DOHH2 (cell line): ENCODE measurements at regions not wholly inside any gene's neighbourhood (a gene's known extent, or its start where the extent isn't known, plus 50 kb on each side); places are given as distances from the start of the nearest gene placed in this dataset.

Experiments
- H3F3A ChIP-seq: fragments of 200-600 bp; sonication (generic), shearing (Covaris generic); 2 replicates; pipeline ENCODE4 v1.6.0; 2016; ENCODE audit warnings: antibody characterized with exemption, mild to moderate bottlenecking; ENCODE audit not compliant: control insufficient read depth, insufficient read depth
- H3K27ac ChIP-seq: fragments of 200-600 bp; sonication (generic); 2 replicates; pipeline ENCODE4 v1.5.1; 2014; ENCODE audit warnings: low read depth, mild to moderate bottlenecking, low read length, moderate library complexity
- H3K27me3 ChIP-seq: fragments of 200-600 bp; sonication (generic); 2 replicates; pipeline ENCODE4 v1.6.1; 2014; ENCODE audit warnings: mild to moderate bottlenecking, low read length, mixed read lengths; ENCODE audit not compliant: control insufficient read depth
- H3K36me3 ChIP-seq: fragments of 200-600 bp; sonication (generic); 2 replicates; pipeline ENCODE4 v1.6.1; 2014; ENCODE audit warnings: mild to moderate bottlenecking, low read length, moderate library complexity, mixed read lengths; ENCODE audit not compliant: control insufficient read depth
- H3K4me1 ChIP-seq: fragments of 200-600 bp; sonication (generic); 2 replicates; pipeline ENCODE4 v1.6.1; 2014; ENCODE audit warnings: mild to moderate bottlenecking, low read length, mixed read lengths; ENCODE audit not compliant: control insufficient read depth
- H3K4me2 ChIP-seq: fragments of 200-600 bp; sonication (generic); 2 replicates; pipeline ENCODE4 v1.6.0; 2014; ENCODE audit warnings: mild to moderate bottlenecking, low read length, moderate library complexity
- H3K4me3 ChIP-seq: fragments of 200-600 bp; sonication (generic); 2 replicates; pipeline ENCODE4 v1.5.1; 2014; ENCODE audit warnings: mild to moderate bottlenecking, low read length, mixed read lengths
- H3K79me2 ChIP-seq: fragments of 200-600 bp; sonication (generic); 2 replicates; pipeline ENCODE4 v1.6.1; 2014; ENCODE audit warnings: mild to moderate bottlenecking, low read length, mixed read lengths; ENCODE audit not compliant: control insufficient read depth
- H3K9me2 ChIP-seq: fragments of 200-600 bp; sonication (generic); replicated peaks from 2 replicates; pipeline ENCODE4 v1.6.1; 2014; ENCODE audit warnings: mild to moderate bottlenecking, low read length, mixed read lengths; ENCODE audit not compliant: control insufficient read depth
- H3K9me3 ChIP-seq: fragments of 200-600 bp; sonication (generic); 2 replicates; pipeline ENCODE4 v1.6.1; 2014; ENCODE audit warnings: antibody characterized with exemption, low read length, mixed read lengths; ENCODE audit not compliant: control insufficient read depth, insufficient read depth
- H4K20me1 ChIP-seq: fragments of 200-600 bp; sonication (generic); 2 replicates; pipeline ENCODE4 v1.6.0; 2014; ENCODE audit warnings: low read depth, mild to moderate bottlenecking, antibody characterized with exemption, low read length, moderate library complexity; ENCODE audit not compliant: control insufficient read depth, insufficient read depth
- EZH2phosphoT487 ChIP-seq: fragments of 200-600 bp; sonication (generic); IDR thresholded peaks from 2 replicates; pipeline ENCODE4 v1.6.1; 2017; ENCODE audit warnings: borderline replicate concordance, mild to moderate bottlenecking, antibody characterized with exemption, low read length, moderate library complexity, mixed read lengths
- TF ChIP-seq, protein P1 (sequence below): fragments of 200-600 bp; sonication (generic); IDR thresholded peaks from one replicate; pipeline ENCODE4 v1.5.1; 2014; ENCODE audit warnings: antibody characterized with exemption, mild to moderate bottlenecking, low read depth, low read length; ENCODE audit not compliant: poor library complexity, severe bottlenecking

DNA sequence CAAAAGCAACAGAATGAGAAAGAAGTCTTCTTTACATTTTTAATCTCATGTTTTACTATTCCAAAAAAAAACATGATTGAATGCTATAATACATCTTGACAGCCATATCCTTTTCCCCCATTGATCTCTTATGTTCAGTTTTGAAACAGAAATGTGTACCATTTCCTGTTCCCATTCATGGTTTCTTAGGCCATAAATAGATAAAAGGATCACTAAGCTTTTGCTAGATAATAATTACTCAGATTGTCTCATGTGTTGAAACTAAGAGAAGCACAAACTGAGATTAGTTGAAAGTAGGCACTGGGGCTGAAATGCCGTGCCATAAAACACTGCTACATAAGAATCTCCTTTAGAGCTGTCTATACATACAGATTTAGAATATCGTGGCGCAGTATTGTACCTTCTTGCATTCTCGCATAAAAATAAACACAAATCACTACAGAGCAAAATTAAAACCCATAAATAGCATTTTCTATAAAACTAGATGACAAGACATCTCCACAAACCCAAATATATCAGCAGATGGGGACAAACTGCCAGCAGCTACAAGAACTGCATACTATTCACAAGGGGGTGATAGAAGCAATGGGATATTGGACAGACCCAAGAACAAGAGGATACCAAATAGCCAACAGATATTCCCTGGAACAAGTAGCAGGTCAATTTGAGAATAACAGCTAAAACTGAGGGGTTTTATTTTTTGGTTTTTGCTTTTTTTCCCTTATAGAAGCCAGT lies 405.3 kb upstream of the PRMT6 start:
- Histone ChIP-seq H3K4me1 (no peaks in the 10 kb centered on the region), H3K27me3 (no peaks in the 10 kb centered on the region), H3K4me2 (no peak overlapping the region), H3K27ac (no peak overlapping the region), H3K4me3 (no peak overlapping the region), H3K36me3 (no peaks in the 10 kb centered on the region), H3K9me3 (no peaks in the 10 kb centered on the region), H4K20me1 (no peaks in the 10 kb centered on the region), H3F3A (no peaks in the 10 kb centered on the region), H3K79me2 (no peaks in the 10 kb centered on the region), H3K9me2 (no peaks in the 10 kb centered on the region)
- no peak for TF ChIP-seq EZH2phosphoT487
- TF ChIP-seq, protein P1, sequence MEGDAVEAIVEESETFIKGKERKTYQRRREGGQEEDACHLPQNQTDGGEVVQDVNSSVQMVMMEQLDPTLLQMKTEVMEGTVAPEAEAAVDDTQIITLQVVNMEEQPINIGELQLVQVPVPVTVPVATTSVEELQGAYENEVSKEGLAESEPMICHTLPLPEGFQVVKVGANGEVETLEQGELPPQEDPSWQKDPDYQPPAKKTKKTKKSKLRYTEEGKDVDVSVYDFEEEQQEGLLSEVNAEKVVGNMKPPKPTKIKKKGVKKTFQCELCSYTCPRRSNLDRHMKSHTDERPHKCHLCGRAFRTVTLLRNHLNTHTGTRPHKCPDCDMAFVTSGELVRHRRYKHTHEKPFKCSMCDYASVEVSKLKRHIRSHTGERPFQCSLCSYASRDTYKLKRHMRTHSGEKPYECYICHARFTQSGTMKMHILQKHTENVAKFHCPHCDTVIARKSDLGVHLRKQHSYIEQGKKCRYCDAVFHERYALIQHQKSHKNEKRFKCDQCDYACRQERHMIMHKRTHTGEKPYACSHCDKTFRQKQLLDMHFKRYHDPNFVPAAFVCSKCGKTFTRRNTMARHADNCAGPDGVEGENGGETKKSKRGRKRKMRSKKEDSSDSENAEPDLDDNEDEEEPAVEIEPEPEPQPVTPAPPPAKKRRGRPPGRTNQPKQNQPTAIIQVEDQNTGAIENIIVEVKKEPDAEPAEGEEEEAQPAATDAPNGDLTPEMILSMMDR: no peak

DNA sequence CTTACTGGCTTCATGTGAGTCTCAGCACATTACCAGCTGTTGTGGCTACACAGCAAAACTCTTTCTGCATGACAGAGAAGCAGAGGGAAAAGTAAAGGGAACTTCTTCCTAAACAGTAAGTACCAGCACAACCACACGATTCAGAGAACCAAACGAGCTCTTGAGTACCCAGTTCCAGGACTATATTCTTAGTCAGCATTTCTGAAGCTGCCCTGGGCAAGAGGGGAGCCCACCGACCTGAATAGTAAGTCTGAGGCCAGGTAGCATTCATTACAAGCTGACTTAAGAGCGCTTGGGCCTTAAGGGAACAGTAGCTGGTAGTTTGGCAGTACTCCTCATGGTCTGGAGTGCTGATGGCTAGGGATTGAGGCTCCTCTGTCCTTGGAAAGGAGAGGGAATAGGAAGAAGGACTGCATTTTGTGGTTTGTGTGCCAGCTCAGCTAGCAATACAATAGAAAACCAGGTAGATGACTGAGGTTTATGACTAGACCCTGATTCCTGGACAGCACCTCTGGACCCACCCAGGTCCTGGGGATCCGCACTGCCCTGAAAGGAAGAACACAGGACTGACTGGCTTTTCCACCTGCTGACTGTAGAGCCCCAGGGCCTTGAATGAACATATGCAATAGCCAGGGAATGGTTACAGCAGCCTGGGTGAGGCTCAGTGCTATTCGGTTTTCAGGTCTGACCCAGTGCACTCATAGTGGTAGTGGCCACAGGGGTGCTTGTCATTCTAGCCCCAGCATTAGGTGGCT lies 396.8 kb upstream of the PRMT6 start:
- no peaks in the 10 kb centered on the region for H4K20me1 ChIP-seq
- H3K4me2 ChIP-seq: no peak overlapping the region
- H3K27ac ChIP-seq: no peak overlapping the region
- no peaks in the 10 kb centered on the region for H3F3A ChIP-seq
- no peak overlapping the region for H3K4me3 ChIP-seq
- H3K4me1 ChIP-seq: no peaks in the 10 kb centered on the region
- TF ChIP-seq, protein P1: no peak
- TF ChIP-seq EZH2phosphoT487: no peak
- no peaks in the 10 kb centered on the region for H3K79me2 ChIP-seq
- H3K9me3 ChIP-seq: peaks cover 4% of the 10 kb centered on the region; the same call in 1 of the 2 replicates
- no peaks in the 10 kb centered on the region for H3K27me3 ChIP-seq
- no peaks in the 10 kb centered on the region for H3K9me2 ChIP-seq
- no peaks in the 10 kb centered on the region for H3K36me3 ChIP-seq

DNA sequence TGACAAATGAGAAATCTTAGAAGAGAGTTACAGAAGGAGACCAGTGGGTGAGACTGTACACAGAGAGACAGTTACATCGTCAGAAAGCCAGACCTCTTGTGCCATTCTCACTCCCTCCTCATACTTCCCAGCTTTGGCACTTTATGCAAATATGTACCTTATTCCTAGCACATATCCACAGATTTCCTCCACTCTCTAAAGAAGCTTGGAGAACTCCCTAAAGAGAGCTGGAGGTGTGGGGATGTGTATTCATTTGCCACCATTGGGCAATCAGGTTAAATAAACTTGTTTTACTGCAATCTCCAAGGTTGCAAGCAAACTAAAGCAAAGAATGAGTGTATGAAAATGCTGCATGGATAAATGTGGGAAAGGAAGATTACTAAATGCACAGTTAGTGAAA lies 380.9 kb upstream of the PRMT6 start:
- H3K9me3 ChIP-seq: no peaks in the 10 kb centered on the region
- TF ChIP-seq EZH2phosphoT487: no peak
- TF ChIP-seq, protein P1: no peak
- H4K20me1 ChIP-seq: no peaks in the 10 kb centered on the region
- H3F3A ChIP-seq: no peaks in the 10 kb centered on the region
- H3K4me3 ChIP-seq: no peak overlapping the region
- H3K36me3 ChIP-seq: no peaks in the 10 kb centered on the region
- H3K79me2 ChIP-seq: no peaks in the 10 kb centered on the region
- H3K4me1 ChIP-seq: no peaks in the 10 kb centered on the region
- H3K9me2 ChIP-seq: no peaks in the 10 kb centered on the region
- no peak overlapping the region for H3K4me2 ChIP-seq
- H3K27ac ChIP-seq: no peak overlapping the region
- H3K27me3 ChIP-seq: no peaks in the 10 kb centered on the region
